HG02885 (cell line): ENCODE measurements at regions not wholly inside any gene's neighbourhood (a gene's known extent, or its start where the extent isn't known, plus 50 kb on each side); places are given as distances from the start of the nearest gene placed in this dataset.

Source experiments
- ATAC-seq: cut with Tn5 transposase; IDR thresholded peaks from one replicate; pipeline ENCODE4 v1.9.1; 2021; ENCODE audit warnings: mild to moderate bottlenecking; ENCODE audit not compliant: unreplicated experiment, poor library complexity

GRCh38 chr4:29213020-29213419 lies 1507.1 kb upstream of the PCDH7 start:
- ATAC-seq: no peak

- ATAC-seq: no peak
Measured at GRCh38 chr4:29220761-29221160, 1499.4 kb upstream of the PCDH7 start.

GRCh38 chr4:29224911-29225310 lies 1495.3 kb upstream of the PCDH7 start:
- no peak for ATAC-seq

DNA sequence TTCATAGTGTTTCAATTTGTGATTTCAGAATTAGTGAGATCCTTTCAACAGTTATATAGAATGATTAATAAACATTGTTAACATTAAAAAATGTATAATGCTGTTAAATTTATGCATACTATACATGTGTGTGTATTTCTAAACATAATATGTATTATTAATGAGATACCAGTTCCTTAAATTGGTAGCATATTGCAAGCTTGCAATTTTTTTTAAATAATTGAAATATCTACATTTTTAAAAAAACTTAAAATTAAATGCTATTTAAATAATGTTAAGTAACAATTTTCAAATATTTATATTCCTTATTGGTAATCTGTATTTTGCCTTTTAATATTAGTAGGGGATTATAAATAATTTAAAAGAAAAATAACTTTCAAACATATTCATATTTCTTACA lies 1479.5 kb upstream of the PCDH7 start:
- no peak for ATAC-seq

DNA sequence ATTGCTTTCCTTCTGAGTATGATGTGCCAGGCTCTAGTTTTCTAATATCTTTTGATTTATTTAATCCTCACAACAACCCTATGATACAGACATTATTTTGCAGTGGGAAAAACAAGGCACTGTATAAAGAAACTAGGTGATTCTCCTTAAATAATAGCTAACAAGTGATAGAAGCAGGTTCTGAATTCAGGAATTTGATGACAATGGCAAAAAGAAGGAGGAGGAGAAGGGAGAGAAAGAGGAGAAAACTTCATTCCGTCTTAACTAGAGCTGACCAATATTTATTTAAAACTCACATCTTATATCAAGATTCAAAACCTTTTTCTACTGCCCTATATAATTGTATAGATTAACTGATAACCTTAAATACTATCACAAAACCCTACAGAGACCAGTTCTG lies 1477.1 kb upstream of the PCDH7 start:
- no peak for ATAC-seq

- ATAC-seq: no peak
Measured at GRCh38 chr4:29243851-29244250, 1476.3 kb upstream of the PCDH7 start.

DNA sequence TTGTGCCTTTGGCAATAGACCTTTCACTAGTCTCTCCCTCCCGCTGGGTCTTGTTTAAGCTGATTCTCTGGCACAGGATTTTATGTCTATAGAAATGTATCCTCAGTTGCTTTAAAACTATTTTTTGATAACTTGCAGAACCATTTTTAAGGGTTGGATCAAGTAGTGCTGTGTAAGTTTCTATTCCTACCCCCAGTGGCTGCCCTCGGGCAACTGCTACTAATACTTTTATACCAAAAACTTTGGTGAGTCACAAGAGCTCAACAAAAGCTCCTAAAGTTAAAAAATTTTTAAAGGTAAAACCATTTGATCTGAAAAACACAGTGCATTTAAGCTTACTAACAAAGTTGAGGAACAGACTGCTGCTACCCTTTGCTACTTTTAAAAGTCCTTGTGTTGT lies 1460.6 kb upstream of the PCDH7 start:
- ATAC-seq: no peak

GRCh38 chr4:29262986-29263385 lies 1457.2 kb upstream of the PCDH7 start:
- ATAC-seq: no peak

GRCh38 chr4:29276150-29276549 lies 1444.0 kb upstream of the PCDH7 start:
- ATAC-seq: no peak

DNA sequence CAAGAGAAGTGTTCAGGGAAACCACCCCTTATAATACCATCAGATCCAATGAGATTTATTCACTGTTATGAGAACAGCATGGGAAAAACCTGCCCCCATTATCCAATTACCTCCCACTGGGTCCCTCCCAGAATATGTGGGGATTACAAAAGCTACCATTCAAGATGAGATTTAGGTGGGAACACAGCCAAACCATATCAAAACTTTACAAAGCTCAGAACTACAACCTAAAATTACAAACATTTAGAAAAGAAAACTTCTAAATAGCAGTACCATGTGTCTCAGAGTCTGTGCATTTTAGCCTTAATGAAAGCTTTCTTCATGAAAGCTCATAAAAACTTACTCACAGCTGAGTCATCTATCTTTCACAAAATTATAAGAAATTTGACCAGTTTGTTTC lies 1442.8 kb upstream of the PCDH7 start:
- no peak for ATAC-seq

DNA sequence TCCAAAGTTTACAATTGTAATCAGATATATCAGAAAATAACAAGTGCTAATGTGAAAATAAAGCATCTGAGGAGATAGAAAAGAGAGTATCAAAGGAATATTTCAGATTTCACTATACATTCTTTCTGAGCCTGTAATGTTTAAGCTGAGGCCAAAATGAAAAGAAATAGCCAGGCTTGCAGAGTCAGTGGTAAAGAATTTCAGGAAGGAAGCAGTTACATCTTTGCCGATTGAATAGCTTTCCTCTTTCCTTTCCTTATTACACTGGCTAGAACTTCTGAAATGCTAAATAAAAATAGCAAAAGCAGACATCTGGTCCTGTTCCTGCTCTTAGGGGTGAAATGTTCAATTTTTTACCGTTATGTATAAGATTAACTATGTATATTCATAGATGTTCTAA lies 1441.6 kb upstream of the PCDH7 start:
- no peak for ATAC-seq

- ATAC-seq: no peak
Measured at GRCh38 chr4:29289118-29289517, 1431.1 kb upstream of the PCDH7 start.

DNA sequence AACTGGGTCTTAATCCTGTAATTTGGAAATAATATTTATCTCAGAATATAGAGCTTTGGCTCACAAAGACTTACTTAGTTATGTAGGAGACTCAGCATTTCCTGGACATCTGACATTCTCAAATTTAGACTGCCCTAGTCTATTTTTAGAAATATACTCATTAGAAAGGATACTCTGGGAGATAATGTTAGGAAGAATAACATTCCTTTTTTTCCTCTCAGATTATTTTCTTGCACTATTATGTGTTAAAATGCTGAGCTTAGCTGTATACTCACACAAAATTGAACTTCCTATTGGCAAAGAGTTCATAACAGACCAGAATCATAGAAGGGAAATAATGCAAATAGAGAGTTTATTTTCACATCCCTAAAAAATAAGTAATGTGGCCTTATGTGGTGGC lies 1424.9 kb upstream of the PCDH7 start:
- ATAC-seq: no peak

DNA sequence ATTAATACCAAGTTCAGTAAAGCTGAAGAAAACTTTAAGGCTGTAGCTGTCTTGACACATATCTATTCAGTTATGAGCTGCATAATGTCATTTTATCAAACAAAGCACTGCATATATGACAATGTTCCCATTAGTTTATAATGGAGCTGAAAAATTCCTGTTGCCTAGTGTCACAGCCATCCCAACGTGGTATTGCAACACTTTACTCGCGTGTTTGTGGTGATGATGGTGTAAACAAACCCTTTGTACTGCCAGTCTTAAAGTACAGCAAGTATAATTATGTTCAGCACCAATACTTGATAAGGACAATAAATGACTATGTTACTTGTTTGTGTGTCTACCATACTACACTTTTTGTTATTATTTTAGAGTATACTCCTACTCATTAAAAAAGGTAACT lies 1415.6 kb upstream of the PCDH7 start:
- ATAC-seq: no peak

DNA sequence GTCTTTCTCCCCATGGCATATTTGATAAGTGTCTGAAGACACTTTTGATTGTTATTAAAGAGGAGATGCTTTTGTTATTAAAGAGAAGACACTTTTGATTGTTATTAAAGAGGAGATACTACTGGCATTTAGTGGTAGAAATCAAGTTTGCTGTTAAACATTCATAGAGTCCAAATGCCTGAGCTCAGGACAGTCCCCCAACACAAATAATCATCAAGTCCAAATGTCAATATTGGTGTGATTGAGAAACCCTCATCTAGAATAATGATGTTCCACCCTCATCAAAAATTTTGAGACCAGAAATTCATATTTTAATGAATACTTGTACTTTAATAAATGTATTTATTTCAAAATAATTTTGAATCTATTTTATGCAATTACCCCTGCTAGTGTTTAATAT lies 1412.9 kb upstream of the PCDH7 start:
- no peak for ATAC-seq

DNA sequence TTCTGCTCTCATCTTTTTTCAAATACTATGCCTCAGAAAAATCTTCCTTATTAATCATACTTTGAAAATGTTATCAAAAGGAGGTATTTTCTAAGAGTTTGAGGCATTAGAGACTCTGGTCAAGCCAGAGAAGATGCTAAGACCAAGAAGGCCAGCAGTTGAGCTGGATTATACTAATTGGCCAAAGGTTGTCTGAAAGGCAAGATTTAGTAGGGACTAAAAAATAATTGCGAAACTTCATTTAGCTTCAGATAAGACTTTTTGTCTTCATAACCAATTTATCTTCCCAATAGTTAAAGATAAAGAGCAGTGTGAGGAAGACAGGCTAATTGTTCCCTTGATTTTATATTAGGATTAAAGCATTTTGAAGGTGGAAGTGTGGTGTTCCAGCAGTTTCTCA lies 1412.4 kb upstream of the PCDH7 start:
- ATAC-seq: no peak

DNA sequence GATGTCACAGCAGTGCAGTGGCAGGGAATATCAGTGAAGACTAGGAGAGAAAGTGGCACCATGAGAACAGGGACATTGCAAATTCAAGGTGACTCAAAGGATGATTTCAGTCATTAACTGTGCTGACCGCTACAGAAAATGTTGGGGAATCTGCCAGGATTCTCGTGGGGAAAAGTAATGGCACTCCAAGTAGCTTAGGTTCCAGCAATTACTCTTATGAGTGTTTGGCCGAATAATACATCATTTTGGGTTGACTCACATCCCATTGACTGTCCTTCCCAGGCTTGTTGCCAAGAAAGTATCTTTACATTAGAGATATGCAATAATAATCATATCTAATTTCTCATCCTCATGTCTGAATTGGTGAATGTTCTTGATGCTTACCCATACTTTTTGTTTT lies 1411.1 kb upstream of the PCDH7 start:
- no peak for ATAC-seq

DNA sequence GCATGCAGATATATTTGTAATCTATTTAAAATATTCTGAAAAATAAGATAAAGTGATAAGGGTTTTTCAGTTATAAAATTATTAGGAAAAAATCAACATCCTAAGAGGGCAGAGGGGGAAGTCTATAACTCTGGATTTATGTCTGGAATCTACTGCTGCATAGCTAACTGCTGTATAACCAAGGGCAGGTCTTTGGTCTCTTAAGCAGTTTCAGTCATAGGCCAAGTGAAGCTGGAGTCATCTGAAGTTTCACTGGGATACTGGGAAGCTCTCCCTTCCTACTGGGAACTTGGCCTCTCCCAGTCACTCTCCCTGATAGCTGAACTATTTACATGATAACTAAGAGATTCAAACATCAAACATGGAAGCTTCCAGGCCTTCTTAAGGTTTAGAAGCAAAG lies 1409.9 kb upstream of the PCDH7 start:
- ATAC-seq: no peak

- ATAC-seq: no peak
Measured at GRCh38 chr4:29311247-29311646, 1408.9 kb upstream of the PCDH7 start.

DNA sequence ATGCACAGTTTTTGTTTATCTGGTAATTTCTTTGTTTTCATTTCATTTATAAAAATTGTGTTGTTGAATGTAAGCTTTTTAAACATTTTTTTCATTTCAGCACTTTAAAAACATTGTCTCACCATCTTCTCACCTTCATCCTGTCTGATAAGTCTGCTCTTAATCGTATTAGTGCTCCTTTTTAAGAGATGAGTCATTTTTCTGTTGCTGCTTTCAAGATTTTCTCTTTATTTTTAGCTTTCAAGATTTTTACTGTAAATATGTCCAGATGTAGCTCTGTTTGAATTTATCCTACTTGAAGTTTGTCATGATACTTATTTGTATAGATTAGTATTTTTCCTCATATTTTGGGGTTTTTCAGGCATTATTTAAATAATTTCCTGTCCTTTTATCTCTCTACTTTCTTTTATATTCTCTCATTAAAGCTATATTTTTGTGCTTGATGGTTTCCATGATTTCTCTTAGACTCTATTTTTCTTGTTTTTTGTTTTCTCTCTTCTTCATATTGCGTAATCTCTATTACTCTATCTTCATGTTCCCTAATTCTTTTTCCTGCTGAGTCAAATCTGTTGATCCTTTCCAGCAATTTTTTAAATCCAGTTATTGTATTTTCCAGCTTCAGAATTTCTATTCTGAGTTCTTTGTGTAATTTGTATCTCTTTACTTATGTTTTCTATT lies 1400.4 kb upstream of the PCDH7 start:
- ATAC-seq: no peak

DNA sequence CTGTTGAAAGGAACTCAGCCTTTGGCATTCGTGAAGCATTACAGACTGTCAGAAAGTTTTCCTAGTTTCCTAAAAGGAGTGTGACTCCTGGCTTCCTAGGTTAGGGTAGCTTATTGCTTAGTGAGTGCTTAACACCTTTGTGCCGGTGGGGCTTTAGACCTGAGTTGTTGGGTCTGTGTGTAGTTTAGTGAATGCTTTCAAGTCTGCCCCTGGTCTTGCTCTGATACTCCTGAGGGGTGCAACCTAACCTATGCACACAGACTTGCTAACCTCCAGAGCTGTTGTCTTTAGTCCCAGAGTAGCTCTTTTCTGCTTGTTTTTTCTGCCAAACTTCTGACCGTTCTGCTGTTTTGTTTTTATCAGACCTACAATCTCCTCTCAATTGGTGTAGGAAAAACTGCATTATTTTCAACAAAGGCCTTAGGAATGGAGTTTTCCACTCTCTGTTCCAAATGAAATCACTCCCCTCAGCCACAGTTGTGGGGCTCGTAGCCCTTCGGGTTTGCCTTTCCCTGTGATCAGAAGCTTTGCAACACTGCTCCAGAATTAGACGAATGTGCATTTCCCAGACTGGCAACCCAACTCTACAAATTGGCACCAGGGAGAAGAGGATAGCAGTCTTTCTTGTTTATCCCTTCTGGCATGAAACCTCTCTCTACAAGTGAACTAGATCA lies 1399.1 kb upstream of the PCDH7 start:
- no peak for ATAC-seq

DNA sequence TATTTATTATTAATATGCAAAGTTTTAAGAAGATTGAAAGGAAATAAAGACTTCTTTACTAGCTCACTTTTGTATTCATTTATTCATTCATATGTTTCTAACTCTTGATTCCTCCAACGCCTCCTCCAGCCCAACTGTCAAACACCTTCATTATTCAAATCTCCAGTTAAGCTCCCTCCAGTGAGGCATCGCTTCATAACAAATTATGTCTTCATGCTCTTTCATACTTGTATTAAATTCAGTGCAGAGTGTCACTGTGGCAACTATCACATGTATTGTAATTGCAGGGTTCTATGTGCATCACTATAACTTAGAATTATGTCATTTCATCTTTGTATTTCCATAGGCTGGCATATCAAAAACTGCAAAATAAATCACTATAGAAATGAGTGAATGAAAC lies 1394.2 kb upstream of the PCDH7 start:
- ATAC-seq: no peak
